Right hindlimb (tissue), 1 donor: ENCODE measurements at regions not wholly inside any gene's neighbourhood (a gene's known extent, or its start where the extent isn't known, plus 50 kb on each side); places are given as distances from the start of the nearest gene placed in this dataset.
"Not testable (repeated sequence)": the region's sequence is repeated elsewhere in the genome, so short reads cannot be mapped to it uniquely, and the experiment has no call there.

ENCODE experiments used
- DNase-seq: peaks from one replicate; pipeline ENCODE4 v3.0.0-alpha.2; 2018

DNA sequence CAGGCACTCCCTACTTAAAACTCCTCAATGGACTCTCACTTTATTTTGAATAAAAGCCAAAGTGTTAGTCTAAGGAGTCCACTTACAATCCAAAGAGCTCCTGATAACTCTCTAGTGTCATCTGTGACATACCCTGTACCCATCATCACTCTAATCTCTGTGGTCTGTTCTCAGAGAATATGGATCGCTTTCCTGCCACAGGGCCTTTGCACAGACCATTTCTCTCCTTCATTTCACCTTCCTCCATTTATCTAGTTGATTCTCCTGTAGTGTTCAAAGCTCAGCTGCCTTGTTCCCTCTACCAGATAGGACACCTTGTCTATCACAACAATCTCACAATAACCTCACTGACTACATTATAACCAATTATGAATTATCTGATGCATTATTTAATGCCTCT, 185.4 kb upstream of the KBTBD8 start:
- no peak for DNase-seq

DNA sequence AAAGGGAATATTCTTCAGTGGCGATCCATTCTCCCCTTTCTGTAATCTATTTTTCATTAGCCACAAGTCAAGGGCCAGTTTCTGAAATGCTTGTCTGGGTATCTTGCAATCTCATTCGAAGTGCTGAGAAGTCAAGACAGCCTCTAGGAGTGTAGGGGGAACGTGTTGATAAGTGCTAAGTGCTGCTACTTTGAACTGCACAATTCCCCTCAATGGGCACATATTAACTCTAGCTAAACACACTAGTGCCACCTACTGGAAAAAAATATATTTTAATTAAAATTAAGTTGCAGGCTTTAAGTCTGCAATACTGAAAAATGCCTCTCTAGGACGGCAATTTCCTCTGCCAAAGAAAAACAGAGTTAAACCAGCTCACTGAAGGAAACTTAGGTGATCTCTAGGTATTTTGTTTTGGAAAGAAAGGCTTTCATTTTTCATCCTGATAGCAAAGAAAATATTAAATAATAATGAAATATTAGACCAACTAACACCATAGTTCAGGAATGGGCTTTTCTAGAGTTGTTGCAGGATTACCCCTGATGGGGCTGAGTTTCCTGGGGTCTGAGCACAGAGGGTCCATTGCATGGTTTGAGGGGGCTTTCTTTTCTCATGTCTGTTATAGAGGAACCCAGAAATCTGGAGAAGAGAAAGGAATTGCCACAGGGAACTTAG, 181.9 kb upstream of the KBTBD8 start:
- no peak for DNase-seq

DNA sequence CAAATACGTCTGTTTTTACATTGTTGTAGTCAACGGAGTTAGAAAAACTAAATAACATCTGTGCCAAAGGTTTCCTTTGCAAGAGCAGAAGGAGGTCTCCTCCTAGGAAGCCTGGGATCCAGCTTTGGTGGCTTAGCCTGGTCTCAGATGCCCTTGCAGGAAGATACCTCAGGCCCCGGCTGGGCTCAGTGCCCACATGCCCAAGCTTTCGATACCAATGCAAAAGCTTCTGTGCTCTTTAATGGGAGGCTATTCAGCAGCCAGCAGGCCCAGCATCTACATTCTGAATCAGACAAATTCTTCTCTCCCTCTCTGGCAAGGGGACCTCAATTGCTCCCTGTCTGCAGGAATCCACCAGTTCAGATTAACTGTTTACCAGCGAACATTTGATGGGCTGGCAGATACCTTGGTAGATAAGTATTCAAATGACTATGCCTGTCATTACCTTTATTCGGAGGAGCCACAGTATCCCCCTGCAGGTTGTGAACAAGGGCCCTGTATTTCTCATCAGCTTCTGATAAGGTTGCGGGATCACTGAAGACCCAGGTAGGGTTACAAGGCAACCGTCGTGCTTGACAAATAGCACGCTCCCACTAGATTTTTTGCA, 180.1 kb upstream of the KBTBD8 start:
- DNase-seq, result no peak

DNA sequence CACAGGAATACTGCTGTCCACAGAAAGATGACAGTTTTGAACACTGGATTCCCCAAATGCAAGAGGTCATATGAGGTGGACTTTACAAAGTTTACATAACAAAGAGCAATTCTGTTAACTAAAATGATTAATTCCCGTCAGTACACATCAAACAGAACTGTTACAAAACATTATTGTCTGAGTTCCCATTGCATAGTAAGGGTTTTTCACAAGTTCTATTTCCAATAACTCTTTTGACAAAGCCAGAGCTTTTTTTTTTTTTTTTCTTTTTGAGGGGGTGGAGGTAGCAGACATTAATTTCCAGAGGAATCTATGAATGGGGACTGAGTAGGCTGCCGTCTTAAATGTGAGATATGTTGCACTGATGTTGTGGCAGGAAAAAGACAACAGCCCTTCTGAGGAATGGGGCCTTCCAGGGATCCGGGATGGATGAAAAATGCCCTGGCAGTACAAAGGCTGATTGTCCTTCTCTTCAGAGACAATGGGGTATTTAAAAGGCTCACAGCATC, 178.1 kb upstream of the KBTBD8 start:
- no peak for DNase-seq

DNA sequence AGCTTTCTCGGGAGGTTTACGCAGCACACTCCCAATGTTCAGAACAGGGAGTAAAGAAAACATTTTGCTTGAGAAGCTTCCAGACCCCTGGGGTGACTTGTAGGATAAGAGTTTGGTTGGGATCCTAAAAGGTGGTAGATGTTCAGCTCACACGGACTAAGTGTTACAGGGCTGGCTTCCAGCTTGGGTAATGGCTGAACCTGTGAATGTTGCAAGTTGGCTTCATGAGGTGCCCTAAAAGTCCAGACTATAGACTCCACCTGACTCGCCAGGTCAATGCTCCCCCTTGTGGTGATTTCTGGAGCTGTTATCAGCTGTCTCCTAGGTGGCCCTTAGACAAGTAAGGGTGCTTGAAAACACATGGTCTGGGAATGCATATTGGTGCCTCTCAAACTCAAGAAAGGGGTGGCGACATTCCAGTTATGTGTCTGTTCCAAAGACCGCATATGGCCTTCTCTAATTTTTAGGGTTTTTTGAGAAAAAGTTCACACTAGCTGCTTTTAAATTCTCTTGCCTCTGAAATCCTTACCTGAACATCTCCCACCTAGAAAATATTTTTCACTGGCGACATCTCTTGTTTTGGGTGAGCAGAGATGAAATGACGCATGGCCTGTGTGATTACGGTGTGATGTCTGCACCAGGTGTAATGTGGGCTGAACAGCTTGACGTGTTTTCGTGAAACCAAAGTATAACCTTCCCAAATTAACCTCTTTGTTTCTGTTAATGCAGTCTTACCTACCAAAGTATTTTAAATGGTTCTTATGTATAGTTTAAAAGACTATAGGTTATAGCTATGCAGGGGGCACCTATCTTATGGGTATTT, 175.7 kb upstream of the KBTBD8 start:
- DNase-seq, result peak; percentile 42

DNA sequence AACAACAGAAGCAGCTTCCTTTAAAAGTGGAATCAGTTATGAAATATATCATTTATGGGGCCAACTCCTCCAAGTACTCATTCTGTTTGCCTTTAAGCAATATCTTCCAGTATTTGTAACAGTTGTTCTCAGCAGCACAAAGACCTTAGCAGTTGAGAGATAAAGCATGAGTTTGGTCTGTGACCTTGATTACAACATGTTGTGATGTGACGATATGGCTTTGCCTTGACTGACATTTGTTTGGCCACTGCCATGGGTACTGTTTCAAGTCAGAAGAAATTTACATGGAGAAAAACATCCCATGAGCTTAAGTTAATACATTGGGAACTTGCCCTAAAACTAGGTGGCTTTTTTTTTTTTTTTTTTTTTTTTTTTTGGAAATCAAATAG, 175.1 kb upstream of the KBTBD8 start:
- DNase-seq, result no peak

DNA sequence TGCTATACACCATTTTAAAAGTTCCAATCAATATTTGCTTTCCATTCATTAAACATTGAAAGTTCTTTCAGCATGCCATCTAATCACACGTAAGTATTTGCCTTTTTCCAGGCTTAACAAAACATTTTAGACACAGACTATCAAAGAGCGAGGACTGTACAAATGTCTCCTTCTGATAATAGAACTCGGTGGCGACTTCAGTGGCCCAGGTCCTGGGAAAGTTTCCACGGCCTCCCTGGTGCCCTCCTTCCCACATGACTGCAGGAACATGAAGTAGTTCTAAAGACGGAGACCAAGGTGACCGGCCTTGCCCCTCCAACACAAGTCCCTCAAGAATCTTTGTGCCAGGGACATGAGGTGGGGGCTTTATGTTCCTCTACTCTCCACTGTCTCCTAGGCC, 174.6 kb upstream of the KBTBD8 start:
- no peak for DNase-seq

DNA sequence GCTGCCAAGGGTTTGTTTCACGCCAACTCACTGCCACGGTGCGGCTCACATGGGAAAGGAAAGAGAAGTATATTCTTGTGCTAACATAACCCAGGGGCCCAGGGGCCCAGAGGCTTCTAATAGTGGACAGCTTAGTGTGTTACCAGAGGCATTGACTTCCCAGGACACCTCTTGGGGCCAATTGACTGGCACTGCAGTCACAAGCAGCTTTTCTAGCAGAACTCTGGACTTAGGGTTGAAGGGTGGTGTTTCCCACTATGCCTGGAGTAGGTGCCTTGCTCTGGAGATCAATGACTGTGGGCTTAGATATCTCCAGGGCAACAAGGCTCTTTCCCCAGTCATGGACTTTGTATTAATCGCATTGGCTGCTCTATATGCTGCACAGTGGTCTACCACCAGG, 172.7 kb upstream of the KBTBD8 start:
- DNase-seq, result no peak

DNA sequence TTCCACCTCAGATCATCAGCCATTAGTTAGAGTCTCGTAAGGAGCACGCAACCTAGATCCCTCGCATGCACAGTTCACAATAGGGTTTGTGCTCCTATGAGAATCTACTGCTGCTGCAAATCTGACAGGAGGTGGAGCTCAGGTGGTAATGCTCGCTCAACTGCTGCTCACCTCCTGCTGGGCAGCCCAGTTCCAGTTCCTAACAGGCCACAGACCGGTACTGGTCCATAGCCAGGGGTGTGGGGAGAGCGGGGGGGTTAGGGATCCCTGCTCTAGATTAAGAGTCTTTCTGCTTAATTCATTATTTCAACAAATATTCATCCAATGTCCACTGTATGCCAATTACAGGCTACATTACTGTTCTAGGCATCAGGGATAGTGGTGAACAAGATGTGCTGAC, 170.4 kb upstream of the KBTBD8 start:
- no peak for DNase-seq

DNA sequence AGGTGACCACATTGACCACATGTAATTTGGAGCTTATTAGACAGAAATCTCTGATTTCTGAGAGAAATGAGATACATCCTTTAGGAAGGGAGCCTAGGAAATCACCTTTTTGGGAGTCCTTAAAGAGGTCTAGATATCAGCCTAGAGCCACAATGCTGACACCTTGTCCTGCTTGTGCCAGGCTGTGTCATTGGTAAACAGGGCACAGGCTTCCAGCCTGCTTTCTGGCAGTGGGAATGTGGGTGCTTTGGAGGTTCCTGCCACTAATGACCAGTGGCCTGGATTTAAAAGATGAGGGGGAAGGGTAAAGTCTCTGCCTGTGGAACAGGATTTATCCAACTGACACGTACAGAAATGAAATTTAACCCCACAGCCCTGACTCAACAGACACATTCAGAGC, 169.8 kb upstream of the KBTBD8 start:
- DNase-seq, result no peak

DNA sequence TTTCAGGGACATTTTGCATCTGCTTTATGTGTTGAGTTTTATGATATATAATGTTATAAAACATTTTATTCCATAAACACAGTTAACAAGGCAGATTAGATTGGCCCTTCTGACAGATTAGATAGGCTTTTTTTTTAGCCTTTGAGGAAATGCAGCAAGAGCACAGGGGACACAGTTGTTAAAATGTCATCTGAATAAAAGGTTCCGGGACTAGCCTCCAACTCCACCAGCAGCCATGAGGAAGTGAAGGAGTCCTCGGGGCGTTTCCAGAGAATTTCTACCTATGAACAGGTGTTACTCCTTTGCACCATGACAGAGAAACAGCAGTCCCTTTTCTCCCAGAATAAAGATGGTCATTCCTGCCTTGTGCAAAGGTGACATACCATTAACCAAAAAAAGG, 167.8 kb upstream of the KBTBD8 start:
- no peak for DNase-seq

DNA sequence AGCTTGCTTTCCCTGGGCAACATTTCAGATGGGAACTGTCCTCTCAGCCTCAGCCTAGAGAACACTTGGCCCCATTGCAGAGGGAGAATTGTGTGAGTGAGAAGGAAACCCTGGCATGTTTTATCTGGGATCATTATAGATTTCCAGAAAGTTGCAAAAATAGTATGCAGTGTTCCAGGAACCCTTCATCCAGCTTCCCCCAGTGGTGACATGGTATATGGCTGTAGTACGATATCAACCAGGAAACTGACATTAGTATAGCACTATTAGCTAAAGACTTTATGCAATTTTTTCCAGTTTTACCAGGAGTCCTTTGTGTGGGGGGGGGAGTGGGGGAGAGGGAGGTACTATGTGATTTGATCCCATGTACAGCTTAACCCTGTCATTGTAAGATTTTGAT, 166.2 kb upstream of the KBTBD8 start:
- no peak for DNase-seq

DNA sequence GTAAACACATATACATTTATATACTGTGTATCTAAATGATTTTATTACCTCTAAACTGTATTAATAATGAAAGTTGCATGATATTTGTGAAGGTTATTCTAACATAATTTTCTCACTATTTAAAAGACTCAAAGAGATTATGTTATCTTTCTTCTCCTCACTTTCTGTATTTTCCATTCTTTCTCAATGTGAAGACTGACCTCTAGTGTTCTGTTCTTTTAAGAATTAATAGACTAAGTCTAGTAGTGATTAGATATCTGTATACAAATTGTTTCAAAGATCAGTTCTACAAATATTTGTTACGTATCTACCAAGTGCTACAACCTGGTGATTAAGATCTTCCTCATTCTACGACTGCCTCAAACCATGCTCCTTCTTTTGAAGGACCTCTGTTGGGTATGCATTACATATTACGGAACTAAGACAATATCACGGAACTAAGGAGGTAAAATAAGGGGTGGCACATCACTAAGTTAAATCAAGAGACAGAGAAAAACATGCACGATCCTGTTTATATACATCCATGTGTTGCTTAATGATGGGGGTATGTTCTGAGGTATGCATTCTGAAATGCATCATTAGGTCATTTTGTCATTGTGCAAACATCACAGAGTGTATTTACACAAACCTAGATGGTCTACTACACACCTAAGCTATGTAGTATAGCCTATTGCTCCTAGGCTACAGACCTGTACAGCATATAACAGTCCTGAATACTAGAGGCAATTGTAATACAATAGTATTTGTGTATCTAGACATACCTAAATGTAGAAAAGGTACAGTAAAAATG, 161.5 kb upstream of the KBTBD8 start:
- no peak for DNase-seq

DNA sequence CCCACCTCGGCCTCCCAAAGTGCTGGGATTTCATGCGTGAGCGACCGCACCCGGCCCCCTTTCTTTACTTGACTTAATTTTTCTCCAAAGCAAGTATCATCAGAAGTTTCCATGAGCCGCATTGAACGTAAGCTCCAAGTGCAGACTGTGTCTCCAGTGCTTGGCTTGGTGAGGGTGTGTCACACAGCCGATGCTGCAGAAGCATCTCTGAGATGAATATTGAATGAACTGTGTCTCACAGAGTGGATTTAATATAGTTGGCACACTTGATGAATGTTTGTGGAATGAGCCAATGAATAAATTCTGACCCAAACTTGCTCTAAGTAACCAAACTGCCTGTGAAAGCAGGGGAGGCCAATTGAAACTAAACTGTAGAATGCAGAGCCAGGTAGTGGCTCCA, 159.4 kb upstream of the KBTBD8 start:
- no peak for DNase-seq

DNA sequence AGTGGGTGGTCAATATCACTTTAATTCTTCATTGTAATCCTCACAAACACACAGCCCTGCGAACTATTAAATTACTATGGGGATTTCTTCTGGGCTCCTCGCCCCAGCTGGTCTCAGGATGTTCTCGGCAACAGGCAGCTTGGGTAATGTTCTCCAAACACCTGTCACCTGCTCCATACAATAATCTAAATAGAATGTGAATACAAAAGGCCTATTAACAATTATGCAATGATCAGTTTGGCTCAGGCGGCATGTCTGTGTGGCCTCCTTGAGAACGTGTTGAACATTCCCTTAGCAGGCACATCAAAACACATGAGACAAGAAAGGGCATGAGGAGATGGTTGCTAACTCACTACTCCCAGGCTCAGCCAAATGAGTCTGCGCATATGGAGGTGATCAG, 158.6 kb upstream of the KBTBD8 start:
- DNase-seq, result peak; percentile 19

DNA sequence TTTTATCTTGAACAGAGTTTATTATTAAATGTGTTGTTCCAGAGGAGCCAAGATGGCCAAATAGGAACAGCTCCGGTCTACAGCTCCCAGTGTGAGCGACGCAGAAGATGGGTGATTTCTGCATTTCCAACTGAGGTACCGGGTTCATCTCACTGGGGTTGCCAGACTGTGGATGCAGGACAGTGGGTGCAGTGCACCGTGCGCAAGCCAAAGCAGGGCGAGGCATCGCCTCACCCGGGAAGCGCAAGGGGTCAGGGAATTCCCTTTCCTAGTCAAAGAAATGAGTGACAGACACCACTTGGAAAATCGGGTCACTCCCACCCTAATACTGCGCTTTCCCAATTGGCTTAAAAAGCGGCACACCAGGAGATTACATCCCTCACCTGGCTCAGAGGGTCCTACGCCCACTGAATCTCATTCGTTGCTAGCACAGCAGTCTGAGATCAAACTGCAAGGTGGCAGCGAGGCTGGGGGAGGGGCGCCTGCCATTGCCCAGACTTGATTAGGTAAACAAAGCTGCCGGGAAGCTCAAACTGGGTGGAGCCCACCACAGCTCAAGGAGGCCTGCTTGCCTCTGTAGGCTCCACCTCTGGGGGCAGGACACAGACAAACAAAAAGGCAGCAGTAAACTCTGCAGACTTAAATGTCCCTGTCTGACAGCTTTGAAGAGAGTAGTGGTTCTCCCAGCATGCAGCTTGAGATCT, 155.2 kb upstream of the KBTBD8 start:
- DNase-seq, result not testable (repeated sequence)

DNA sequence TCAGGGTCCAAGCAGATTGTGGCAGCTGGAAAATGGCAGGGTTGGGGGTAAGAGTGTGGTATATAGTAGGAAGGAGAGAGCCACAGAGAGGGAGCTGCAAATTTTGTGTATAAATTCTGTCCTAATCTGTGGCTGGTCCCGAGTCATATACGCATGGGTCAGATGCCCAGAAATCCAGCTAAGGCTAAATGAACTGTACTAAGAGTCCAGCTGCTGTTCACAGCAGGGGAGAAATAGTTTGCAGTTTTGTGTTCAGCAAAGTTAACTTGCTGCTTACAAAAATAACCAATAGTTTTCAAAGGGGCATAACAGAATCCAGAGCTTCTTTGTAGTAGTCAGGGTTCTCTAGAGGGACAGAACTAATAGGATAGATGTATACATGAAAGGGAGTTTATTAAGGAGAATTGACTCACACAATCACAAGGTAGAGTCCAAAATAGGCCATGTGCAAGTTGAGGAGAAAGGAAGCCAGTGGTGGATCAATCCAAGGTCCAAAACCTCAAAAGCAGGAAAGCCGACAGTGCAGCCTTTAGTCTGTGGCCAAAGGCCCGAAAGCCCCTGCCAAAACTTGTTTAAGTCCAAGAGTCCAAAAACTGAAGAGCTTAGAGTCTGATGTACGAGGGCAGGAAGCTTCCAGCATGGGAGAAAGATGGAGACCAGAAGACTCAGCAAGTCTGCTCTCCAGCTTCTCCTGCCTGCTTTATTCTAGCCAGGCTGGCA, 146.1 kb upstream of the KBTBD8 start:
- DNase-seq, result peak; percentile 24

DNA sequence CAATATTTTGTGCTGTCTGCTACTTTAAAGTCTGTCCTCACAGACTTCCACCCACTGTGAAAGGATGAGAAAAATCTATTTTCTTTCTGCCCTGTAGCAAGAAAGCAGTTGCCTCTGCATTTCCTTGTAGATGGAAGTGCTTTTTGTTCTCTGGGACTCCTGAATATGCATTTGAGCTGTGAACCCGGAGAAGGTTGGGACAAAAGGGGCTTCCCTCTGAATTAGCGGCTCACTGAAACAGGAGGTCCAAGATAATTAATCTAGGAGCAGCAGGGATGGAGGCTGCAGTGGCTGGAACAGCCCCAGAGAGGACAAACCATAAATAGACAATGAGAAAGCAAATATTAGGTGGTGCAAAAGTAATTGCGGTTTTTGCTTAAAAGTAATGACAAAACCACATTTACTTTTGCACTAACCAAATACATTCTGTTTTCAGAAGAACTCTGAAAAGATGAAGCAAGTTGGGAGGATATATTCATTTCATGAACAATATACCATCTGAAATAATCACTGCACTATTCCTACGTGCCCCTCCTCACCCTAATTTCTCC, 143.4 kb upstream of the KBTBD8 start:
- DNase-seq, result no peak

DNA sequence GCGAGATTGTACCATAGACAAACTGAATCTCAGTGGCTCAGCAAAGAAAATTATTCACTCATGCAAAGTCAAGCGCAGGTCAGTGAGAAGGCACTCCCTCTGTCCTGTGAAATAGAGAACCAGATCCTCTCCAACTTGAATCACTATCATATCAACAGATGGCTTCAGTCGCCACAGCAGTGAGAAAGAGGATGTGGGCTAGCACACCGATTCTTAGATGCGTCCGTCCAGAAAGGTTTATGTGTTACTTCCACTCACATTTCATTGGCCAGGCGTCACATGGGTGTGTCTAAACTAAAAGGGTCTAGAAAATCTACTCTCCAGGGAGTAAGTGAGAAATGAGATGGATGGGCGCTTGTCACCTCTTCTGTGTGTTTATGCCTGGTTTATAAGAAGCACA, 141.6 kb upstream of the KBTBD8 start:
- no peak for DNase-seq

DNA sequence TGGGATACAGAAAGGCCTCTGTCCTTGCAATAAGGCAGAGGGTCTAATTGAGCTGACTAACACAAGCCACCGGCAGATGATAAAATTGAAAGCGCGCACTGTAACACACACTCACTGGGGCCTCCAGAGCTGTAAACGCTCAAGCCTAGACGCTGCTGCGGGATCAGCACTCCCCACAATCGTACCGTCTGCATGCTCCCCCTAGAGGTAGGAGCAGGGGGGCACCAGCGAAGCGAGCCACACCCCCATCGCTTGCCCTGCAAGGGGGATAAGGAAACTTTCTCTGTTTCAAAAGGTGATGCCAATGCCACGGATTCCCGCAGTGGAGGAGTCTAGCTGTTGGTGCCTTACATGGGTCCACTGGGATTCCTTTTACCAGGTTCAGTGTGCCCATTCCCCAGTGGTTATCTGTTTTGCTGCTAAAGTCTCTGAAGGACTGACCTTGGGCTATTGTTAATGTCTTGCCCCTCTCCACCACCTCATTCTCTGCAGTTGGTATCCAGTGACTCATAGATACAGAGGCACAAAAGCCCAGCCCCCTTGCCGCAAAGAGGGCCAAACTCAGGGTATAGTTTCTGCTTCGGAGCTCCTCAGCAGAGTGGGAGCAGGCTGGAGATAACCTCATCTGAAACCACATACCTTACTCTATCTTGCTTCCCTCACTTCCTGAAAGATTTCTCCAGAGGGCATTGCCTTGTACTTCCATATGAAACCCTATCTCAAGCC, 139.3 kb upstream of the KBTBD8 start:
- no peak for DNase-seq

DNA sequence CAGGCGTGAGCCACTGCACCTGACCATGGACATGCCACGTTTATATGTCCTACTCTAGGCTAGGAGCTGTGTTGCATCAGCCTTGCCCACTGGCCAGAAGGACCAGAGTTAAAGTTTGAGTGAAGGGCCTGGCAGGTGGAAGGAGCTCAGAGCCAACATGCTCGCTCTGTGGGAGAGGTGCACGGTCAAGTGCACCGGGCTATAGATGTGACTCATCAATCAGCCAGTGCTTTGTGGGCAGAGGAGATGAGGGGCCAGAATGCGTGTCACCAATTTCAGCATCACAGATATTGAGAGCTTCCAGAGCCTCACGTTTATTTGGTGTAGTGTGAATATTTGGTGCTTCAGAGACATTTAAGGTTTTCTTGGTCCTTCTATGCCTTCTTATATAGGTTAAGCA, 137.3 kb upstream of the KBTBD8 start:
- DNase-seq, result no peak
